HCT116 (cell line): ENCODE measurements at regions not wholly inside any gene's neighbourhood (a gene's known extent, or its start where the extent isn't known, plus 50 kb on each side); places are given as distances from the start of the nearest gene placed in this dataset.

Experiments
- ATAC-seq: fragments of 200-7000 bp; cut with Tn5 transposase; 2 replicates; pipeline ENCODE4 v1.9.1; 2020; ENCODE audit warnings: mild to moderate bottlenecking, moderate library complexity
- BruUV-seq: library from RNA; stranded (reverse); fragments of 400-500 nt; replicated peaks from 2 replicates; lab custom pipeline; 2021; lab: Mats Ljungman, UMichigan
- CTCF ChIA-PET: fragments of 300-600 bp; sonication (Branson Sonifier 250); formaldehyde crosslinking; loops from one replicate; lab custom pipeline; 2021; ENCODE audit warnings: antibody characterized with exemption; lab: Charles Lee
- POLR2A ChIA-PET: fragments of 300-600, 350-600 bp; sonication (Branson Sonifier 250); formaldehyde crosslinking; loops from one replicate; lab custom pipeline; 2021; ENCODE audit warnings: antibody characterized with exemption; lab: Charles Lee
- RAD21 ChIA-PET, 2 experiments: fragments of 300-600 bp; sonication (Branson Sonifier 250); formaldehyde crosslinking; loops; one replicate each; lab custom pipeline; 2023; ENCODE audit warnings: low total read pairs in 2 of 2; ENCODE audit not compliant: uncharacterized antibody in 2 of 2, unreplicated experiment in 2 of 2, low non-redundant PET in 1 of 2; lab: Charles Lee
- DNase-seq: peaks from one replicate; pipeline ENCODE4 v3.0.0-alpha.2; 2010; ENCODE audit warnings: low read depth, low spot score
- H2AFZ ChIP-seq: fragments of 200-600 bp; shearing (Covaris generic), sonication (generic); 2 replicates; pipeline ENCODE4 v1.6.1; 2017; ENCODE audit warnings: low read depth, mixed run types, mixed read lengths, antibody characterized with exemption, low read length; ENCODE audit not compliant: poor library complexity, severe bottlenecking
- H3K27ac ChIP-seq: 2 replicates; pipeline ENCODE4 v1.5.1; 2012; ENCODE audit warnings: low read depth, low read length
- H3K27me3 ChIP-seq: fragments of 200-600 bp; sonication (generic); 2 replicates; pipeline ENCODE4 v1.6.1; 2016; ENCODE audit warnings: mixed run types, low read length, mixed read lengths; ENCODE audit not compliant: insufficient read depth
- H3K36me3 ChIP-seq, 2 experiments: fragments of 200-500 bp in 1 of 2; fragments of 200-600 bp in 1 of 2; sonication (Bioruptor generic) in 1 of 2; sonication (generic) in 1 of 2; 2 replicates each; pipeline versions ENCODE4 v1.5.1 to v1.6.1; 2014 to 2016; ENCODE audit warnings: low read length in 2 of 2, inconsistent platforms in 1 of 2, mixed read lengths in 1 of 2, mixed run types in 1 of 2; ENCODE audit not compliant: insufficient read depth in 2 of 2, control insufficient read depth in 1 of 2
- H3K4me1 ChIP-seq, 2 experiments: fragments of 200-600 bp in 1 of 2; sonication (generic) in 1 of 2; 2 replicates each; pipeline versions ENCODE4 v1.5.1 to v1.6.1; 2012 to 2017; ENCODE audit warnings: low read length in 2 of 2, inconsistent platforms in 1 of 2, mild to moderate bottlenecking in 1 of 2, mixed read lengths in 1 of 2, mixed run types in 1 of 2, moderate library complexity in 1 of 2; ENCODE audit not compliant: insufficient read depth in 2 of 2, control insufficient read depth in 1 of 2
- H3K4me2 ChIP-seq: fragments of 200-600 bp; sonication (generic); 2 replicates; pipeline ENCODE4 v1.6.1; 2017; ENCODE audit warnings: mixed run types, low read length, mixed read lengths
- H3K4me3 ChIP-seq, 2 experiments: fragments of 200-600 bp in 1 of 2; sonication (generic) in 1 of 2; replicated peaks in 1 of 2; 2 replicates each; pipeline ENCODE4 v1.5.1; 2011 to 2016; ENCODE audit warnings: low read length in 2 of 2, control low read depth in 1 of 2, low read depth in 1 of 2, mild to moderate bottlenecking in 1 of 2, mixed read lengths in 1 of 2, mixed run types in 1 of 2
- H3K79me2 ChIP-seq: fragments of 200-600 bp; sonication (generic); 2 replicates; pipeline ENCODE4 v1.6.1; 2017; ENCODE audit warnings: mild to moderate bottlenecking, mixed run types, low read length, moderate library complexity, mixed read lengths; ENCODE audit not compliant: insufficient read depth
- H3K9ac ChIP-seq: fragments of 200-600 bp; sonication (generic); 2 replicates; pipeline ENCODE4 v1.6.1; 2016; ENCODE audit warnings: low read length, mixed read lengths
- H3K9me2 ChIP-seq: fragments of 200-600 bp; sonication (generic), shearing (Covaris generic); 2 replicates; pipeline ENCODE4 v1.6.1; 2017; ENCODE audit warnings: mixed run types, mild to moderate bottlenecking, moderate library complexity; ENCODE audit not compliant: insufficient read depth
- H3K9me3 ChIP-seq, 2 experiments: fragments of 200-500 bp in 1 of 2; fragments of 200-600 bp in 1 of 2; sonication (Bioruptor generic) in 1 of 2; sonication (generic) in 1 of 2; 2 replicates each; pipeline ENCODE4 v1.6.1; 2014 to 2017; ENCODE audit warnings: low read length in 2 of 2, mixed read lengths in 2 of 2, inconsistent platforms in 1 of 2, low read depth in 1 of 2, mild to moderate bottlenecking in 1 of 2, mixed run types in 1 of 2, moderate library complexity in 1 of 2; ENCODE audit not compliant: control insufficient read depth in 1 of 2, insufficient read depth in 1 of 2
- H4K20me1 ChIP-seq: fragments of 200-600 bp; sonication (generic), shearing (Covaris generic); 2 replicates; pipeline ENCODE4 v1.6.1; 2017; ENCODE audit warnings: mixed run types, mild to moderate bottlenecking, moderate library complexity; ENCODE audit not compliant: insufficient read depth
- CBX3 ChIP-seq: IDR thresholded peaks from 2 replicates; pipeline ENCODE4 v1.6.1; 2012; ENCODE audit warnings: low read depth
- CEBPB ChIP-seq: IDR thresholded peaks from 2 replicates; pipeline ENCODE4 v1.6.1; 2012; ENCODE audit warnings: low read depth
- EZH2phosphoT487 ChIP-seq: fragments of 200-600 bp; IDR thresholded peaks from 2 replicates; pipeline ENCODE4 v1.6.1; 2018; ENCODE audit warnings: antibody characterized with exemption, borderline replicate concordance
- JUND ChIP-seq: IDR thresholded peaks from 2 replicates; pipeline ENCODE4 v1.6.1; 2012
- TCF7L2 ChIP-seq: IDR thresholded peaks from 2 replicates; pipeline ENCODE4 v1.7.0; 2011; ENCODE audit warnings: borderline replicate concordance, inconsistent platforms; ENCODE audit not compliant: insufficient read depth, insufficient read length; ENCODE audit errors: extremely low read depth
- ZNF274 ChIP-seq: fragments of 200-500 bp; sonication (Bioruptor generic); IDR thresholded peaks from 2 replicates; pipeline ENCODE4 v1.6.1; 2014; ENCODE audit warnings: mild to moderate bottlenecking, low read depth, low read length, inconsistent platforms
- intact Hi-C: fragments of 100-400 bp; cut with micrococcal nuclease; formaldehyde crosslinking; loops from 2 replicates; pipeline ENCODE4 v1.10.0; 2022
- TF ChIP-seq, protein P1 (sequence below), 3 experiments: fragments of 200-600 bp in 1 of 3; sonication (generic) in 1 of 3; IDR thresholded peaks in 2 of 3; conservative IDR thresholded peaks in 1 of 3; 2 replicates each; pipeline ENCODE4 v1.5.1; 2012 to 2017; ENCODE audit warnings: low read depth in 2 of 3, low read length in 2 of 3, antibody characterized with exemption in 1 of 3, borderline replicate concordance in 1 of 3, control low read depth in 1 of 3, mild to moderate bottlenecking in 1 of 3, mixed read lengths in 1 of 3, mixed run types in 1 of 3, moderate library complexity in 1 of 3; ENCODE audit not compliant: insufficient read depth in 1 of 3
- TF ChIP-seq, protein P2 (sequence below): IDR thresholded peaks from 2 replicates; pipeline ENCODE4 v1.6.1; 2012
- TF ChIP-seq, protein P3 (sequence below): IDR thresholded peaks from 2 replicates; pipeline ENCODE4 v1.6.1; 2012

DNA sequence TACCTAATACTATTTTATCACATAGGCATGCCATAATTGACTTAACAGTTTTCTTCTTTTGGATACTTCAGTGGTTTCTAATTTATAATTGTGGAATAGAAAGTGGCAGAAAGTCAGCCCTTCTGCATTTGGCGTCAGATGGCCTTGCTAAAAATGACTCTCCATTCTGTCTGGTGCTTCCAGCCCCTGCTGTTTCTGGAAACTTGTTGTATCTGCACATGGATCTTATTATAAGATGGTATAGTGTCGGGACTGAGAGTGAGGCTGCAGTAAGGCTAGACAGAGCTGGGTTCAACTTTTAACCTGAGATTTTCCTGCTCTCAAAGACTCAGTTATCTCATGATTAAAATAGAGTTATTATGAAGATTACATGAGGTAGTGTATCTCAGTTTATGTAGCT, 74.8 kb upstream of the WDR72 start:
- ATAC-seq = no peak
- ChIA-PET CTCF (no interaction called here), RAD21 (no interaction called here), POLR2A (no interaction called here)
- TF ChIP-seq EZH2phosphoT487 (no peak), CBX3 (no peak), JUND (no peak), ZNF274 (no peak), TCF7L2 (no peak)
- TF ChIP-seq, protein P1, sequence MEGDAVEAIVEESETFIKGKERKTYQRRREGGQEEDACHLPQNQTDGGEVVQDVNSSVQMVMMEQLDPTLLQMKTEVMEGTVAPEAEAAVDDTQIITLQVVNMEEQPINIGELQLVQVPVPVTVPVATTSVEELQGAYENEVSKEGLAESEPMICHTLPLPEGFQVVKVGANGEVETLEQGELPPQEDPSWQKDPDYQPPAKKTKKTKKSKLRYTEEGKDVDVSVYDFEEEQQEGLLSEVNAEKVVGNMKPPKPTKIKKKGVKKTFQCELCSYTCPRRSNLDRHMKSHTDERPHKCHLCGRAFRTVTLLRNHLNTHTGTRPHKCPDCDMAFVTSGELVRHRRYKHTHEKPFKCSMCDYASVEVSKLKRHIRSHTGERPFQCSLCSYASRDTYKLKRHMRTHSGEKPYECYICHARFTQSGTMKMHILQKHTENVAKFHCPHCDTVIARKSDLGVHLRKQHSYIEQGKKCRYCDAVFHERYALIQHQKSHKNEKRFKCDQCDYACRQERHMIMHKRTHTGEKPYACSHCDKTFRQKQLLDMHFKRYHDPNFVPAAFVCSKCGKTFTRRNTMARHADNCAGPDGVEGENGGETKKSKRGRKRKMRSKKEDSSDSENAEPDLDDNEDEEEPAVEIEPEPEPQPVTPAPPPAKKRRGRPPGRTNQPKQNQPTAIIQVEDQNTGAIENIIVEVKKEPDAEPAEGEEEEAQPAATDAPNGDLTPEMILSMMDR (IDR thresholded peaks at IDR 0.05 in 2 of 3, conservative IDR thresholded peaks at IDR 0.05 in 1 of 3; ENCODE audit: borderline replicate concordance in 1 of 3, insufficient read depth in 1 of 3, low read depth in 2 of 3, low read length in 2 of 3) = no peak
- Histone ChIP-seq H3K36me3 (no peaks in the 10 kb centered on the region), H3K4me3 (no peak overlapping the region), H4K20me1 (no peaks in the 10 kb centered on the region), H3K9me2 (no peaks in the 10 kb centered on the region), H3K4me1 (no peaks in the 10 kb centered on the region), H3K27ac (no peak overlapping the region), H3K79me2 (no peaks in the 10 kb centered on the region), H3K27me3 (no peaks in the 10 kb centered on the region), H2AFZ (no peak overlapping the region), H3K4me2 (no peak overlapping the region), H3K9me3 (no peaks in the 10 kb centered on the region; a peak in 1 of 4 replicates), H3K9ac (no peak overlapping the region)
- BruUV-seq = no TSS peak
- intact Hi-C loops = no loop called here
- DNase-seq = no peak

DNA sequence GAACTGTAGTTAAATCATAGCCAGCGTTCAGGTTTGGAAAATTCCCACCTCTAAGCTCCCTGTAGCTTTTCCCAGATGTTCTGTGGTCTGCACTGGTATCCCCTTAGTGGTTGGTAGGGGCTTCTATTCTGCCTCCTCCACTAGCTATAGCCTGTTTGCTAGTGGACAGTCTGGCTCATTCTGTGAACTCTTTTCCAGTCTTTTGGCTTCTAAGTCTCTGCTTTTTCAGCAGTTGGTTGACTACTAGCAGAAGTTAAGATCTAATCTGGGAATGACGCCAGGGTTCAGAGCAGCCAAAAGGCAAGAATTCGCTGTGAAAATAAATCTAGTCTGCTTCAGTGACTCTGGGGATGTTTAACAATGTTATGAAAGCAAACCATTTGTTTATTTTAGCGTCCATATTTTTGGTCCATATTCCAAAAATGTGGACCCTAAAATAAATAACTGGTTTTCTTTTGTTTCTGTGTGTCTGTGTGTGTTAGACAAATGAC, 73.7 kb upstream of the WDR72 start:
- H3K27me3 ChIP-seq = no peaks in the 10 kb centered on the region
- no TSS peak for BruUV-seq
- H3K4me2 ChIP-seq = no peak overlapping the region
- DNase-seq (no peak), ATAC-seq (no peak)
- no peaks in the 10 kb centered on the region for H3K9me2 ChIP-seq
- ChIA-PET RAD21 (no interaction called here), CTCF (no interaction called here), POLR2A (no interaction called here)
- H4K20me1 ChIP-seq = no peaks in the 10 kb centered on the region
- TF ChIP-seq, protein P2, sequence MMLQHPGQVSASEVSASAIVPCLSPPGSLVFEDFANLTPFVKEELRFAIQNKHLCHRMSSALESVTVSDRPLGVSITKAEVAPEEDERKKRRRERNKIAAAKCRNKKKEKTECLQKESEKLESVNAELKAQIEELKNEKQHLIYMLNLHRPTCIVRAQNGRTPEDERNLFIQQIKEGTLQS = no peak
- TF ChIP-seq, protein P3, sequence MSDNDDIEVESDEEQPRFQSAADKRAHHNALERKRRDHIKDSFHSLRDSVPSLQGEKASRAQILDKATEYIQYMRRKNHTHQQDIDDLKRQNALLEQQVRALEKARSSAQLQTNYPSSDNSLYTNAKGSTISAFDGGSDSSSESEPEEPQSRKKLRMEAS = no peak
- TF ChIP-seq CEBPB = no peak
- no peaks in the 10 kb centered on the region; a peak in 1 of 4 replicates for H3K9me3 ChIP-seq
- intact Hi-C loops = no loop called here
- H2AFZ ChIP-seq = no peak overlapping the region
- H3K4me3 ChIP-seq = no peak overlapping the region
- no peaks in the 10 kb centered on the region for H3K36me3 ChIP-seq
- no peak overlapping the region for H3K9ac ChIP-seq
- H3K27ac ChIP-seq = no peak overlapping the region
- no peaks in the 10 kb centered on the region for H3K4me1 ChIP-seq
- H3K79me2 ChIP-seq = no peaks in the 10 kb centered on the region
